Stimulated activated CD8-positive, alpha-beta memory T cell treated with anti-CD3 and anti-CD28 coated beads, Interleukin-4, amount 100 ng/mL, for 24 hours (primary cell): ENCODE measurements at regions not wholly inside any gene's neighbourhood (a gene's known extent, or its start where the extent isn't known, plus 50 kb on each side); places are given as distances from the start of the nearest gene placed in this dataset.
"Not testable (repeated sequence)": the region's sequence is repeated elsewhere in the genome, so short reads cannot be mapped to it uniquely, and the experiment has no call there.

ENCODE experiments used
- DNase-seq: peaks from one replicate; pipeline ENCODE4 v3.0.0-alpha.2; 2020; ENCODE audit warnings: low read depth

GRCh38 chr10:2920637-2921036 lies 146.7 kb upstream of the PFKP start:
- DNase-seq = no peak

GRCh38 chr10:2920168-2920567 lies 147.2 kb upstream of the PFKP start:
- no peak for DNase-seq

GRCh38 chr10:2919016-2919415 lies 148.3 kb upstream of the PFKP start:
- no peak for DNase-seq

- no peak for DNase-seq
These were observed 148.9 kb upstream of the PFKP start for GRCh38 chr10:2918489-2918888.

GRCh38 chr10:2917926-2918325 lies 149.4 kb upstream of the PFKP start:
- DNase-seq = no peak

GRCh38 chr10:2915412-2915811 lies 151.9 kb upstream of the PFKP start:
- DNase-seq = no peak

- DNase-seq = no peak
These were observed 152.6 kb upstream of the PFKP start for GRCh38 chr10:2914741-2915140.

GRCh38 chr10:2913474-2913873 lies 153.9 kb upstream of the PFKP start:
- no peak for DNase-seq

- DNase-seq = no peak
These were observed 156.7 kb upstream of the PFKP start for GRCh38 chr10:2910656-2911055.

GRCh38 chr10:2909921-2910320 lies 157.4 kb upstream of the PFKP start:
- DNase-seq = no peak

GRCh38 chr10:2908851-2909630 lies 158.3 kb upstream of the PFKP start:
- peak; percentile 1 for DNase-seq

- no peak for DNase-seq
These were observed 160.4 kb upstream of the PFKP start for GRCh38 chr10:2906974-2907373.

GRCh38 chr10:2905851-2906250 lies 161.5 kb upstream of the PFKP start:
- DNase-seq = no peak

GRCh38 chr10:2900530-2900929 lies 166.8 kb upstream of the PFKP start:
- no peak for DNase-seq

GRCh38 chr10:2899246-2899951 lies 167.9 kb upstream of the PFKP start:
- DNase-seq = no peak

- no peak for DNase-seq
These were observed 168.9 kb upstream of the PFKP start for GRCh38 chr10:2898509-2898860.

- no peak for DNase-seq
These were observed 169.5 kb upstream of the PFKP start for GRCh38 chr10:2897619-2898508.

GRCh38 chr10:2896334-2896733 lies 171.0 kb upstream of the PFKP start:
- not testable (repeated sequence) for DNase-seq

GRCh38 chr10:2895594-2896196 lies 171.7 kb upstream of the PFKP start:
- no peak for DNase-seq

GRCh38 chr10:2893991-2894390 lies 173.4 kb upstream of the PFKP start:
- no peak for DNase-seq

- DNase-seq = no peak
These were observed 174.0 kb upstream of the PFKP start for GRCh38 chr10:2893158-2893845.

- DNase-seq = no peak
These were observed 175.6 kb upstream of the PFKP start for GRCh38 chr10:2891770-2892124.
